Stimulated activated memory B cell treated with anti-CD40 and anti-IgM and Interleukin-4, amounts not matched to agents 10 μg/mL and 1 μg/mL and 100 μg/mL, for 72 hours (primary cell): ENCODE measurements at regions not wholly inside any gene's neighbourhood (a gene's known extent, or its start where the extent isn't known, plus 50 kb on each side); places are given as distances from the start of the nearest gene placed in this dataset.
"Not testable (repeated sequence)": the region's sequence is repeated elsewhere in the genome, so short reads cannot be mapped to it uniquely, and the experiment has no call there.

Source experiments
- ATAC-seq: fragments of 150-1000 bp; cut with Tn5 transposase; 2 replicates; pipeline ENCODE4 v1.10.0; 2021
- H3K27ac Mint-ChIP-seq: one replicate; pipeline ENCODE4 v1.8.0; 2022; ENCODE audit warnings: mild to moderate bottlenecking, mixed read lengths
- H3K27me3 Mint-ChIP-seq: one replicate; pipeline ENCODE4 v1.8.0; 2022; ENCODE audit warnings: mixed read lengths
- H3K36me3 Mint-ChIP-seq: one replicate; pipeline ENCODE4 v1.8.0; 2022; ENCODE audit warnings: mixed read lengths
- H3K4me1 Mint-ChIP-seq: one replicate; pipeline ENCODE4 v1.8.0; 2022; ENCODE audit warnings: mixed read lengths
- H3K4me3 Mint-ChIP-seq: one replicate; pipeline ENCODE4 v1.8.0; 2022; ENCODE audit warnings: mild to moderate bottlenecking, moderate library complexity, mixed read lengths
- H3K9me3 Mint-ChIP-seq: one replicate; pipeline ENCODE4 v1.8.0; 2022; ENCODE audit warnings: mixed read lengths

DNA sequence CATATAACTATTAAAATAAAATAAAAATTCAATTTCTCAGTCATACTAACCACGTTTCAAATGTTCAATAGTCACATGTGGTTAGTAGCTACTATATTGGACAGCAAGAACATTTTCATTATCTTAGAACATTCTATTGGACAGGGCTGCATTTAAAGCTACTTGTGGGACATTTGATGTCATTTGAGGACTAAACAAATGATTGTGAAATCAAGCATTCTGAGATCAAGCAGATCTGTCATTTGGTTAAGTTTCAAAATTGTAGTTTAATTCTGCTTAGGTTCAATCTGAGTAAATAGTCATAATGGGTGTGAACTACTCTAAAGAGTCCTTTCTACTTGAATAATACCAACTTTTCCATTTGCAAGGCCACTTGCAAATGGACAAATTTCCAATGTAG is 226.9 kb upstream of the C9orf72 start:
- no peaks in the 10 kb centered on the region for H3K4me1 Mint-ChIP-seq

GRCh38 chr9:27800692-27801370 is 227.6 kb upstream of the C9orf72 start:
- ATAC-seq: no peak
- Mint-ChIP-seq H3K4me1 (no peaks in the 10 kb centered on the region), H3K27me3 (no peaks in the 10 kb centered on the region), H3K36me3 (no peaks in the 10 kb centered on the region), H3K4me3 (no peak overlapping the region), H3K9me3 (no peaks in the 10 kb centered on the region), H3K27ac (no peak overlapping the region)

More for the DNA sequence above, 226.9 kb upstream of the C9orf72 start:
- H3K27ac Mint-ChIP-seq: no peak overlapping the region
- no peaks in the 10 kb centered on the region for H3K27me3 Mint-ChIP-seq
- ATAC-seq: no peak
- H3K4me3 Mint-ChIP-seq: no peak overlapping the region
- H3K9me3 Mint-ChIP-seq: no peaks in the 10 kb centered on the region
- no peaks in the 10 kb centered on the region for H3K36me3 Mint-ChIP-seq

DNA sequence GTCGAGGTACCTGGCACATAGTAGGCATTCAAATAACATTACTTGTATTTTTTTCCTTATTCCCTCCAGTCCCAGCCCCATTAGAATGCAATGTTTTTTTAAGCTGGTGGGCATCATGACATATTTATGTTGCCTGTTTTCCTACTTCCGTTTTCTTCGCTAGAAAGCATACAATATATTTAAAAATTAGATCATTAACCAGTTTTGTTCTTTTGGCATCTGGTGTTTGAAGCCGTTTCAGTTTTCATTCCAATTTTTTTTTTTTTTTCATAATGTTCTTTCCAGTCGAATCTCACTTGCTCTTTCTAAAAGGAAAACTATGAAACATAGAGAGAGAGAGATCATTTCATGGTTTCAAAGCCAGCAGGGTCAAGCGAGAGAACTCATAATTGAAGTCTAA is 228.3 kb upstream of the C9orf72 start:
- Mint-ChIP-seq H3K36me3 (no peaks in the 10 kb centered on the region), H3K27me3 (no peaks in the 10 kb centered on the region), H3K9me3 (no peaks in the 10 kb centered on the region), H3K27ac (no peak overlapping the region), H3K4me3 (no peak overlapping the region), H3K4me1 (no peaks in the 10 kb centered on the region)
- ATAC-seq: no peak

GRCh38 chr9:27802418-27802817 is 229.1 kb upstream of the C9orf72 start:
- Mint-ChIP-seq H3K36me3 (no peaks in the 10 kb centered on the region), H3K4me1 (no peaks in the 10 kb centered on the region), H3K27me3 (no peaks in the 10 kb centered on the region), H3K27ac (no peak overlapping the region), H3K4me3 (no peak overlapping the region), H3K9me3 (no peaks in the 10 kb centered on the region)
- no peak for ATAC-seq

- Mint-ChIP-seq H3K27ac (no peak overlapping the region), H3K4me1 (no peaks in the 10 kb centered on the region), H3K4me3 (no peak overlapping the region), H3K9me3 (no peaks in the 10 kb centered on the region), H3K36me3 (no peaks in the 10 kb centered on the region), H3K27me3 (no peaks in the 10 kb centered on the region)
- ATAC-seq: no peak
These were observed 235.6 kb upstream of the C9orf72 start for GRCh38 chr9:27808864-27809263.

DNA sequence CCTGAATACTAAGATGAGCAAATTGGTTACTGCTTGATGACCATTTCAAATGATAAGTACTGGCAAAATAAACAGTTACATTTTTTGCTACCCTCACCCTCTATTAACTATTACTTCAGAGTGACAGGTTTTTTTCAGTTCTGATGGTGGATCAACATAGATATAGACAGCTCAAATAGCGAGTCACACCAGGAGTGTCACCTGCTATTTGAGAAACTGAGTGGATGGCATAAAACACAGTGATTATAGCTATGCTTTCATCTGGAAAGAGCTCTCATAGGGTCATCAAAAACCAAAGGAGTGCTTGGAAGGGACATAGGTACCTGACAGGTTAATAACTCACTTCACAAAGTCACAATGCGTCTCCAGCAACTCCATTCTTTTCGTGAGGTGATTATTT is 244.5 kb upstream of the C9orf72 start:
- H3K4me3 Mint-ChIP-seq: no peak overlapping the region
- no peak for ATAC-seq
- H3K4me1 Mint-ChIP-seq: no peaks in the 10 kb centered on the region
- no peaks in the 10 kb centered on the region for H3K27me3 Mint-ChIP-seq
- no peaks in the 10 kb centered on the region for H3K9me3 Mint-ChIP-seq
- no peak overlapping the region for H3K27ac Mint-ChIP-seq
- no peaks in the 10 kb centered on the region for H3K36me3 Mint-ChIP-seq

DNA sequence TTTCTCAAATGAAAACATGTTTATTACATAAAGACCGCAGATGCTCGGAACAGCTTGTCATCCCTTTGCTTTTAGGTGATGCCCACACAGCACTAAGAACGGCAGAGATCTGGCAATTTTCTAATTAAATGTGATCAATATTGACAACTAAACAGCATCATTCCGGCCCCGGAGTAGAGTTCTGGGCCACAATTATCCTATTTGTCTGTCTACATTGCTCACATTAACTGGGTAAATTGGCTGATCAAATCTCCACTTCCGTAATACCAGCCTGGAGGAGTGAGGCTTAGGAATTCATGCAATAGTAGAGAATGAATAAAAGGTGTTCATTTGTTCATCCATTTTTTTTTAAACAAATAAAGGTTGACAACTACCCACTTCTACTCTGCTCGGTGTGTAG is 245.1 kb upstream of the C9orf72 start:
- Mint-ChIP-seq H3K27me3 (no peaks in the 10 kb centered on the region), H3K4me1 (no peaks in the 10 kb centered on the region), H3K27ac (no peak overlapping the region), H3K4me3 (no peak overlapping the region), H3K36me3 (no peaks in the 10 kb centered on the region), H3K9me3 (no peaks in the 10 kb centered on the region)
- ATAC-seq: no peak

DNA sequence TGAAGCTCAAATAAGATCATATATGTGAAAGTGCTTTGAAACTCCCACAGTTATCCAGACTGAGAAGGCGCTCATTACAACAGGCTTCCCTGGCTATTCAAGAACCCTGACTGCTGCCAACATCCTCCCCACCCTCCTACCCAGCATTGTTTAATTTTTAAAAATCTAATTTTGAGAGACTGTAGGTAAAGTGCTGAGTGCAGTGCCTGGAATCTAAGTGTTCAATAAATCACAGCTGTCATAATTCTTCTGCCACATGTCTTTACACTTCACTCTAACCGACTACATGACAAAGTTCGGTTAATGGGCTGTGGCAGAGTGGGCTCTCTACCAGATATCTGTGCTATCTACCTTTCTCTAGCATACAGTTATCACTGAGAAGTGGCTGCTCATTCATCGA is 255.6 kb upstream of the C9orf72 start:
- no peaks in the 10 kb centered on the region for H3K4me1 Mint-ChIP-seq
- no peaks in the 10 kb centered on the region for H3K36me3 Mint-ChIP-seq
- H3K27ac Mint-ChIP-seq: no peak overlapping the region
- H3K4me3 Mint-ChIP-seq: no peak overlapping the region
- no peak for ATAC-seq
- peaks cover 3% of the 10 kb centered on the region for H3K9me3 Mint-ChIP-seq
- H3K27me3 Mint-ChIP-seq: no peaks in the 10 kb centered on the region

- H3K9me3 Mint-ChIP-seq: peaks cover 3% of the 10 kb centered on the region
- H3K4me3 Mint-ChIP-seq: no peak overlapping the region
- H3K4me1 Mint-ChIP-seq: no peaks in the 10 kb centered on the region
- no peaks in the 10 kb centered on the region for H3K36me3 Mint-ChIP-seq
- no peaks in the 10 kb centered on the region for H3K27me3 Mint-ChIP-seq
- no peak overlapping the region for H3K27ac Mint-ChIP-seq
- ATAC-seq: no peak
These were observed 256.3 kb upstream of the C9orf72 start for GRCh38 chr9:27829621-27830020.

- H3K36me3 Mint-ChIP-seq, H3K27ac Mint-ChIP-seq: not testable (repeated sequence)
These were observed 258.8 kb upstream of the C9orf72 start for GRCh38 chr9:27832108-27832507.

GRCh38 chr9:27835286-27835685 is 262.0 kb upstream of the C9orf72 start:
- H3K27ac Mint-ChIP-seq: no peak overlapping the region
- no peak for ATAC-seq
- no peaks in the 10 kb centered on the region for H3K36me3 Mint-ChIP-seq
- H3K4me1 Mint-ChIP-seq: no peaks in the 10 kb centered on the region
- H3K4me3 Mint-ChIP-seq: no peak overlapping the region
- H3K27me3 Mint-ChIP-seq: peaks cover 17% of the 10 kb centered on the region
- peaks cover 6% of the 10 kb centered on the region for H3K9me3 Mint-ChIP-seq

More at GRCh38 chr9:27832108-27832507, 258.8 kb upstream of the C9orf72 start:
- not testable (repeated sequence) for ATAC-seq, H3K9me3 Mint-ChIP-seq, H3K4me1 Mint-ChIP-seq, H3K4me3 Mint-ChIP-seq
- H3K27me3 Mint-ChIP-seq: peaks cover 12% of the 10 kb centered on the region

- Mint-ChIP-seq H3K27me3 (peaks cover 17% of the 10 kb centered on the region), H3K36me3 (no peaks in the 10 kb centered on the region), H3K9me3 (peaks cover 6% of the 10 kb centered on the region), H3K4me3 (no peak overlapping the region), H3K27ac (no peak overlapping the region), H3K4me1 (no peaks in the 10 kb centered on the region)
- ATAC-seq: no peak
These were observed 262.5 kb upstream of the C9orf72 start for GRCh38 chr9:27835746-27836145.

- peaks cover 6% of the 10 kb centered on the region for H3K9me3 Mint-ChIP-seq
- no peaks in the 10 kb centered on the region for H3K4me1 Mint-ChIP-seq
- no peak overlapping the region for H3K27ac Mint-ChIP-seq
- H3K4me3 Mint-ChIP-seq: no peak overlapping the region
- no peak for ATAC-seq
- peaks cover 17% of the 10 kb centered on the region for H3K27me3 Mint-ChIP-seq
- no peaks in the 10 kb centered on the region for H3K36me3 Mint-ChIP-seq
These were observed 263.6 kb upstream of the C9orf72 start for GRCh38 chr9:27836661-27837401.

DNA sequence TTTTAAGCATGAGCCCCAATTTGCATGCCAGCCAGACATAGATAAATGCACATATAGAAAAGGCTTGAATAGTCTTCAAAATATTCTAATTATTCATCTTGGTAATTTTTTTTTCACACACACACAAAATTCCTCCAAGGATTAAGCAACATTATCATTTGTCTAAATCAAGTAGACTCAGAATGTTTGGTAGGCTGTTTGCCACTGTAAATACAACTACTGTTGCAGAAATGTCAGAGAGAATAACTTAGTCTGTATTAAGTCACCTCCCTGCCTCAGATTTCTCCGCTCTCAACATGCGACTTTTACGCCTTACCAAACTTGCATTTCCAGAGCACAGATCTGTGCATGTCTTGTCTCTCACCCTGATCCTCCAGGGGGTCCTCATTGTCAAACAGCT is 265.6 kb upstream of the C9orf72 start:
- peaks cover 17% of the 10 kb centered on the region for H3K27me3 Mint-ChIP-seq
- H3K9me3 Mint-ChIP-seq: peaks cover 3% of the 10 kb centered on the region
- H3K36me3 Mint-ChIP-seq: no peaks in the 10 kb centered on the region

DNA sequence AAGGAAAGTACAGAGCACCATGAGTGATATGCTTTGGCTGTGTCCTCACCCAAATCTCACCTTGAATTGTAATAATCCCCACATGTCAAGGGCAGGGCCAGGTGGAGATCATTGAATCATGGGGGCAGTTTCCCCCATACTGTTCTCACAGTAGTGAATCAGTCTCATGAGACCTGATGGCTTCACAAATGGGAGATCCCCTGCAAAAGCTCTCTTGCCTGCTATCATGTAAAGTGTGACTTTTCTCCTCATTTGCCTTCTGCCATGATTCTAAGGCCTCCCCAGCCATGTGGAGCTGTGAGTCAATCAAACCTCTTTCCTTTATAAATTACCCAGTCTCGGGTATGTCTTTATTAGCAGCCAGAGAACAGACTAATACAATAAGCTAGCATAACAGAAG is 266.5 kb upstream of the C9orf72 start:
- H3K9me3 Mint-ChIP-seq, H3K36me3 Mint-ChIP-seq, ATAC-seq, H3K4me1 Mint-ChIP-seq, H3K27ac Mint-ChIP-seq, H3K4me3 Mint-ChIP-seq: not testable (repeated sequence)
- peaks cover 17% of the 10 kb centered on the region for H3K27me3 Mint-ChIP-seq

More for the DNA sequence above, 265.6 kb upstream of the C9orf72 start:
- no peak for ATAC-seq
- Mint-ChIP-seq H3K4me1 (no peaks in the 10 kb centered on the region), H3K27ac (no peak overlapping the region), H3K4me3 (no peak overlapping the region)

- peaks cover 4% of the 10 kb centered on the region for H3K9me3 Mint-ChIP-seq
- no peak overlapping the region for H3K4me3 Mint-ChIP-seq
- no peak overlapping the region for H3K27ac Mint-ChIP-seq
- no peaks in the 10 kb centered on the region for H3K36me3 Mint-ChIP-seq
- H3K4me1 Mint-ChIP-seq: no peaks in the 10 kb centered on the region
- H3K27me3 Mint-ChIP-seq: peaks cover under 1% of the 10 kb centered on the region
- no peak for ATAC-seq
These were observed 271.5 kb upstream of the C9orf72 start for GRCh38 chr9:27844797-27845196.
